Spleen (tissue), 11 donors: ENCODE measurements at regions not wholly inside any gene's neighbourhood (a gene's known extent, or its start where the extent isn't known, plus 50 kb on each side); places are given as distances from the start of the nearest gene placed in this dataset.

Experiments used
- DNase-seq: peaks from one replicate; pipeline ENCODE4 v3.0.0-alpha.2; 2020
- H3K27ac ChIP-seq, 8 donors: fragments of 200-600 bp; sonication (generic) in 7 of 8; 1 replicate in 4 of 8; 2 replicates in 4 of 8; pipeline versions ENCODE4 v1.5.0 to v1.8.0; 2016 to 2021; ENCODE audit warnings: inconsistent platforms in 4 of 8, mild to moderate bottlenecking in 4 of 8, moderate library complexity in 1 of 8
- H3K27me3 ChIP-seq, 7 donors: fragments of 200-600 bp; sonication (generic) in 6 of 7; replicated peaks in 1 of 7; 1 replicate in 4 of 7; 2 replicates in 3 of 7; pipeline versions ENCODE4 v1.5.0 to v1.8.0; 2016 to 2021; ENCODE audit warnings: inconsistent platforms in 3 of 7, mild to moderate bottlenecking in 1 of 7
- H3K36me3 ChIP-seq, 6 donors: fragments of 200-600 bp; sonication (generic) in 5 of 6; 1 replicate in 4 of 6; 2 replicates in 2 of 6; pipeline versions ENCODE4 v1.5.0 to v1.8.0; 2016 to 2021; ENCODE audit warnings: inconsistent platforms in 2 of 6
- H3K4me1 ChIP-seq, 6 donors: fragments of 200-600 bp; sonication (generic) in 5 of 6; 1 replicate in 3 of 6; 2 replicates in 3 of 6; pipeline versions ENCODE4 v1.5.0 to v1.8.0; 2016 to 2021; ENCODE audit warnings: inconsistent platforms in 3 of 6
- H3K4me3 ChIP-seq, 8 donors: fragments of 200-600 bp; sonication (generic) in 7 of 8; 1 replicate in 4 of 8; 2 replicates in 4 of 8; pipeline versions ENCODE4 v1.5.0 to v1.8.0; 2016 to 2021; ENCODE audit warnings: inconsistent platforms in 4 of 8, mild to moderate bottlenecking in 4 of 8, moderate library complexity in 2 of 8
- H3K9me3 ChIP-seq, 8 donors: fragments of 200-600 bp; sonication (generic) in 7 of 8; 1 replicate in 4 of 8; 2 replicates in 4 of 8; pipeline versions ENCODE4 v1.5.0 to v1.8.0; 2016 to 2021; ENCODE audit warnings: inconsistent platforms in 4 of 8
- CTCF ChIP-seq, 11 experiments: fragments of 200-600 bp in 7 of 11; fragments of 450-650 bp in 4 of 11; sonication (generic) in 4 of 11; IDR thresholded peaks in 8 of 11; conservative IDR thresholded peaks in 3 of 11; 1 replicate in 7 of 11; 2 replicates in 4 of 11; pipeline versions ENCODE4 v1.4.0 to v1.8.0; 2016 to 2021; ENCODE audit warnings: antibody characterized with exemption in 11 of 11, inconsistent platforms in 4 of 11, mild to moderate bottlenecking in 1 of 11
- POLR2A ChIP-seq, 3 donors: fragments of 450-650 bp; IDR thresholded peaks; one replicate each; pipeline ENCODE4 v1.5.1; 2017; ENCODE audit warnings: antibody characterized with exemption in 3 of 3, mild to moderate bottlenecking in 1 of 3
- POLR2AphosphoS5 ChIP-seq, 3 donors: sonication (generic); formaldehyde crosslinking; IDR thresholded peaks; one replicate each; pipeline ENCODE4 v1.5.1; 2017; ENCODE audit warnings: antibody characterized with exemption in 3 of 3
- WGBS, 5 donors: extraction: QIAGEN DNeasy Blood & Tissue Kit in 3 of 5; methylation state at CpG; one replicate each; pipeline versions ENCODE4 v1.1.5 to v1.1.7; 2013 to 2018; 5-methylcytosine and 5-hydroxymethylcytosine counted together
- intact Hi-C: fragments of 100-400 bp; cut with DNase I; formaldehyde crosslinking; loops from one replicate; pipeline ENCODE4 v1.15.0; 2023; ENCODE audit warnings: low total_unique reads
- donor health status: healthy with polysubstance abuse.
- donor health status: DM: no; HTN: no; CAD: no; lungs with moderate emphysema.
- donor health status: DM: no; HTN: no; CAD: no.
- donor health status: Bipolar disorder and iron deficiency.
- donor health status: healthy.
- donor health status: DM: no; HTN: no; CAD: no.
- donor health status: DM: yes; HTN: yes; CAD: no.

- 56 to 86% (median 81%) methylated on average over 3 of the region's 3 CpGs for WGBS, 5 donors
- H3K36me3 ChIP-seq, result no peaks in the 10 kb centered on the region
Observed at GRCh38 chr1:199725002-199725565, 302.4 kb upstream of the NR5A2 start.

GRCh38 chr1:199727682-199728081 is 299.8 kb upstream of the NR5A2 start:
- no peak for DNase-seq
- H3K27ac ChIP-seq, result no peak overlapping the region
- H3K4me1 ChIP-seq, result no peaks in the 10 kb centered on the region
- TF ChIP-seq POLR2A (IDR thresholded peaks at IDR 0.05), result no peak
- no peak for TF ChIP-seq CTCF (IDR thresholded peaks at IDR 0.05 in 8 of 11, conservative IDR thresholded peaks at IDR 0.05 in 3 of 11)
- TF ChIP-seq POLR2AphosphoS5 (IDR thresholded peaks at IDR 0.05), result no peak
- H3K36me3 ChIP-seq, result no peaks in the 10 kb centered on the region
- intact Hi-C loops, result no loop called here
- peaks cover 0 to 10% (median 0%) of the 10 kb centered on the region in 7 donors for H3K27me3 ChIP-seq
- H3K4me3 ChIP-seq, result no peak overlapping the region
- H3K9me3 ChIP-seq, result peaks cover 0 to 2% (median 0%) of the 10 kb centered on the region in 8 donors
- 88 to 95% (median 94%) methylated on average over 2 of the region's 2 CpGs for WGBS, 5 donors

More at GRCh38 chr1:199725002-199725565, 302.4 kb upstream of the NR5A2 start:
- no peak overlapping the region for H3K4me3 ChIP-seq
- intact Hi-C loops, result no loop called here
- peaks cover 0 to 10% (median 0%) of the 10 kb centered on the region in 7 donors for H3K27me3 ChIP-seq
- no peak overlapping the region for H3K27ac ChIP-seq
- H3K9me3 ChIP-seq, result no peaks in the 10 kb centered on the region
- no peak for DNase-seq
- H3K4me1 ChIP-seq, result no peaks in the 10 kb centered on the region
- no peak for TF ChIP-seq POLR2AphosphoS5 (IDR thresholded peaks at IDR 0.05)
- TF ChIP-seq CTCF (IDR thresholded peaks at IDR 0.05 in 8 of 11, conservative IDR thresholded peaks at IDR 0.05 in 3 of 11), result no peak
- no peak for TF ChIP-seq POLR2A (IDR thresholded peaks at IDR 0.05)

GRCh38 chr1:199728345-199728744 is 299.2 kb upstream of the NR5A2 start:
- intact Hi-C loops, result no loop called here
- no peak for TF ChIP-seq POLR2AphosphoS5 (IDR thresholded peaks at IDR 0.05)
- no peak for TF ChIP-seq POLR2A (IDR thresholded peaks at IDR 0.05)
- no peak for TF ChIP-seq CTCF (IDR thresholded peaks at IDR 0.05 in 8 of 11, conservative IDR thresholded peaks at IDR 0.05 in 3 of 11)
- peaks cover 0 to 10% (median 0%) of the 10 kb centered on the region in 7 donors for H3K27me3 ChIP-seq
- no peak for DNase-seq
- H3K9me3 ChIP-seq, result peaks cover 0 to 4% (median 0%) of the 10 kb centered on the region in 8 donors
- H3K36me3 ChIP-seq, result no peaks in the 10 kb centered on the region
- no peaks in the 10 kb centered on the region for H3K4me1 ChIP-seq
- no peak overlapping the region for H3K4me3 ChIP-seq
- H3K27ac ChIP-seq, result no peak overlapping the region
- WGBS, 5 donors, result 81 to 91% (median 85%) methylated on average over 2 of the region's 2 CpGs

- Histone ChIP-seq H3K27ac (no peak overlapping the region), H3K36me3 (no peaks in the 10 kb centered on the region), H3K27me3 (peaks cover 0 to under 1% (median 0%) of the 10 kb centered on the region in 7 donors), H3K9me3 (peaks cover 0 to 4% (median 0%) of the 10 kb centered on the region in 8 donors), H3K4me1 (no peaks in the 10 kb centered on the region), H3K4me3 (no peak overlapping the region)
- TF ChIP-seq POLR2A (IDR thresholded peaks at IDR 0.05) (no peak), POLR2AphosphoS5 (IDR thresholded peaks at IDR 0.05) (no peak), CTCF (IDR thresholded peaks at IDR 0.05 in 8 of 11, conservative IDR thresholded peaks at IDR 0.05 in 3 of 11) (no peak)
- intact Hi-C loops, result no loop called here
- no peak for DNase-seq
- 68 to 88% (median 79%) methylated on average over 2 of the region's 2 CpGs for WGBS, 5 donors
Observed at GRCh38 chr1:199733125-199733524, 294.4 kb upstream of the NR5A2 start.
